ENCODE measurements at regions not wholly inside any gene's neighbourhood (a gene's known extent, or its start where the extent isn't known, plus 50 kb on each side); places are given as distances from the start of the nearest gene placed in this dataset.

- no peaks in the 10 kb centered on the region for H3K79me2 ChIP-seq (ENCODE audit: insufficient read depth, low read length)
- H3K4me1 ChIP-seq (ENCODE audit: insufficient read depth, low read length) = peaks cover 5% of the 10 kb centered on the region; the same call in 1 of the 2 replicates
- H3K23me2 ChIP-seq (ENCODE audit: insufficient read length, low read depth, low read length, poor library complexity, severe bottlenecking) = no peaks in the 10 kb centered on the region
- H2BK5ac ChIP-seq (ENCODE audit: insufficient read length, low read length) = no peak overlapping the region
- no peaks in the 10 kb centered on the region for H3K79me1 ChIP-seq (ENCODE audit: insufficient read depth, low read depth, low read length, poor library complexity, severe bottlenecking)
- DNase-seq = no peak
- no peak overlapping the region for H4K8ac ChIP-seq (replicated peaks; ENCODE audit: insufficient read length, low read depth, low read length)
- TF ChIP-seq CTCF (conservative IDR thresholded peaks at IDR 0.05) = no peak
- no peak overlapping the region for H3K56ac ChIP-seq (ENCODE audit: insufficient read length, low read depth, low read length)
- H3K9ac ChIP-seq (ENCODE audit: extremely low read depth, insufficient read length, low read length) = no peak overlapping the region
- H3K4me1 Mint-ChIP-seq = peaks cover 9% of the 10 kb centered on the region in 2 experiments
- WGBS (ENCODE audit: extremely low coverage, insufficient read length, low lambda C conversion rate) = no CpG with 5 or more reads among the region's 2 CpGs
- no peak overlapping the region for H4K5ac ChIP-seq (ENCODE audit: insufficient read length, low read depth, low read length)
- no peak overlapping the region for H3K14ac ChIP-seq (ENCODE audit: insufficient read depth, low read length)
- H2BK12ac ChIP-seq (ENCODE audit: insufficient read length, low read depth, low read length) = no peak overlapping the region
- no peaks in the 10 kb centered on the region for H3K9me3 ChIP-seq (ENCODE audit: control insufficient read depth, low read depth, low read length)
- no peak overlapping the region for H2AK5ac ChIP-seq (ENCODE audit: insufficient read length, low read length)
- H3K36me3 Mint-ChIP-seq (ENCODE audit: insufficient read depth in 1 of 3, low read depth in 3 of 3) = no peaks in the 10 kb centered on the region
- H3K4ac ChIP-seq (ENCODE audit: low read depth, low read length) = no peak overlapping the region
- H3T11ph ChIP-seq (ENCODE audit: low read length) = no peak overlapping the region
- H2BK15ac ChIP-seq (ENCODE audit: low read depth, low read length) = no peak overlapping the region
- no peak overlapping the region for H3K18ac ChIP-seq (ENCODE audit: insufficient read length, low read depth, low read length)
- H3K27me3 ChIP-seq (ENCODE audit: insufficient read depth, low read length) = no peaks in the 10 kb centered on the region
- no peak overlapping the region for H2BK120ac ChIP-seq (ENCODE audit: low read depth, low read length, poor library complexity, severe bottlenecking)
- no peaks in the 10 kb centered on the region for H4K20me1 ChIP-seq (ENCODE audit: control insufficient read depth, insufficient read depth, insufficient read length)
- H3K9me3 Mint-ChIP-seq = peaks cover 0 to 4% of the 10 kb centered on the region in 2 experiments; a peak in 2 of 5 replicates
- H3K4me3 Mint-ChIP-seq = no peak overlapping the region
- peaks cover 2% of the 10 kb centered on the region; the same call in 1 of the 2 replicates for H3K27me3 Mint-ChIP-seq (ENCODE audit: low read depth)
- no peak overlapping the region for H3K4me2 ChIP-seq (ENCODE audit: insufficient read depth, insufficient read length, low read length)
- no peak overlapping the region for H3K27ac ChIP-seq (ENCODE audit: insufficient read length, low read depth, low read length)
- no peak overlapping the region for H3K27ac Mint-ChIP-seq
- H2BK20ac ChIP-seq (ENCODE audit: low read depth, low read length, poor library complexity, severe bottlenecking) = no peak overlapping the region
- no peak overlapping the region for H2AFZ ChIP-seq (ENCODE audit: low read length)
- H4K91ac ChIP-seq (ENCODE audit: insufficient read length, low read depth, low read length) = no peak overlapping the region
- no peak overlapping the region for H3K23ac ChIP-seq (ENCODE audit: insufficient read length, low read depth, low read length)
Measured at GRCh38 chr9:95644377-95644776, 127.6 kb upstream of the PTCH1 start.

Data from H9 (cell line).